AG20443 (cell line): ENCODE measurements at regions not wholly inside any gene's neighbourhood (a gene's known extent, or its start where the extent isn't known, plus 50 kb on each side); places are given as distances from the start of the nearest gene placed in this dataset.

Experiments used
- DNase-seq: peaks from one replicate; pipeline ENCODE4 v3.0.0; 2012; ENCODE audit warnings: low spot score, mixed read lengths

GRCh38 chr1:194535369-194535768 is 1349.0 kb upstream of the B3GALT2 start:
- DNase-seq = no peak

GRCh38 chr1:194534784-194535183 is 1348.4 kb upstream of the B3GALT2 start:
- no peak for DNase-seq

- DNase-seq = no peak
Observed at GRCh38 chr1:194533641-194534040, 1347.2 kb upstream of the B3GALT2 start.

GRCh38 chr1:194517567-194517966 is 1331.2 kb upstream of the B3GALT2 start:
- no peak for DNase-seq

GRCh38 chr1:194515916-194516315 is 1329.5 kb upstream of the B3GALT2 start:
- no peak for DNase-seq

- DNase-seq = no peak
Observed at GRCh38 chr1:194512957-194513356, 1326.5 kb upstream of the B3GALT2 start.

GRCh38 chr1:194512345-194512744 is 1325.9 kb upstream of the B3GALT2 start:
- DNase-seq = no peak

GRCh38 chr1:194503209-194503608 is 1316.8 kb upstream of the B3GALT2 start:
- DNase-seq = no peak

- no peak for DNase-seq
Observed at GRCh38 chr1:194495434-194495833, 1309.0 kb upstream of the B3GALT2 start.

- no peak for DNase-seq
Observed at GRCh38 chr1:194487172-194487571, 1300.8 kb upstream of the B3GALT2 start.

GRCh38 chr1:194485432-194485831 is 1299.0 kb upstream of the B3GALT2 start:
- no peak for DNase-seq

- DNase-seq = no peak
Observed at GRCh38 chr1:194478731-194479130, 1292.3 kb upstream of the B3GALT2 start.

- no peak for DNase-seq
Observed at GRCh38 chr1:194477908-194478307, 1291.5 kb upstream of the B3GALT2 start.

GRCh38 chr1:194476872-194477271 is 1290.5 kb upstream of the B3GALT2 start:
- no peak for DNase-seq

GRCh38 chr1:194476351-194476750 is 1289.9 kb upstream of the B3GALT2 start:
- DNase-seq = no peak

GRCh38 chr1:194474701-194475100 is 1288.3 kb upstream of the B3GALT2 start:
- no peak for DNase-seq

GRCh38 chr1:194473766-194474165 is 1287.4 kb upstream of the B3GALT2 start:
- DNase-seq = no peak

- DNase-seq = no peak
Observed at GRCh38 chr1:194469282-194469681, 1282.9 kb upstream of the B3GALT2 start.

- no peak for DNase-seq
Observed at GRCh38 chr1:194466706-194467105, 1280.3 kb upstream of the B3GALT2 start.

GRCh38 chr1:194447636-194448035 is 1261.2 kb upstream of the B3GALT2 start:
- no peak for DNase-seq

GRCh38 chr1:194445244-194445643 is 1258.8 kb upstream of the B3GALT2 start:
- no peak for DNase-seq

- DNase-seq = no peak
Observed at GRCh38 chr1:194442901-194443575, 1256.6 kb upstream of the B3GALT2 start.

GRCh38 chr1:194437135-194437534 is 1250.7 kb upstream of the B3GALT2 start:
- DNase-seq = no peak

- no peak for DNase-seq
Observed at GRCh38 chr1:194431121-194431520, 1244.7 kb upstream of the B3GALT2 start.
